CD14-positive monocyte (primary cell): ENCODE measurements at regions not wholly inside any gene's neighbourhood (a gene's known extent, or its start where the extent isn't known, plus 50 kb on each side); places are given as distances from the start of the nearest gene placed in this dataset.

Experiments
- DNase-seq, 3 donors: peaks; one replicate each; pipeline ENCODE4 v3.0.0-alpha.2; 2011 to 2022
- H2AFZ ChIP-seq: 2 replicates; pipeline ENCODE4 v1.6.0; 2012; ENCODE audit warnings: mild to moderate bottlenecking, low read depth, low read length, inconsistent platforms; ENCODE audit not compliant: insufficient read depth, poor library complexity, severe bottlenecking
- H3K27ac ChIP-seq, 2 donors: 1 replicate in 1 of 2; 2 replicates in 1 of 2; pipeline ENCODE4 v1.5.1; 2012 to 2013; ENCODE audit warnings: low read length in 2 of 2, control low read depth in 1 of 2, inconsistent platforms in 1 of 2, low read depth in 1 of 2, mild to moderate bottlenecking in 1 of 2
- H3K27me3 ChIP-seq, 2 donors: one replicate each; pipeline versions ENCODE4 v1.6.0 to v1.6.1; 2011 to 2013; ENCODE audit warnings: low read length in 2 of 2; ENCODE audit not compliant: control insufficient read depth in 2 of 2, insufficient read depth in 2 of 2
- H3K36me3 ChIP-seq, 2 donors: replicated peaks in 1 of 2; 1 replicate in 1 of 2; 2 replicates in 1 of 2; pipeline versions ENCODE4 v1.5.1 to v1.6.1; 2012 to 2013; ENCODE audit warnings: low read length in 2 of 2, control low read depth in 1 of 2, inconsistent platforms in 1 of 2, mild to moderate bottlenecking in 1 of 2; ENCODE audit not compliant: insufficient read depth in 2 of 2, control insufficient read depth in 1 of 2
- H3K4me1 ChIP-seq, 2 donors: 1 replicate in 1 of 2; 2 replicates in 1 of 2; pipeline versions ENCODE4 v1.5.1 to v1.6.1; 2012 to 2013; ENCODE audit warnings: low read length in 2 of 2, control low read depth in 1 of 2, inconsistent platforms in 1 of 2, mild to moderate bottlenecking in 1 of 2, moderate library complexity in 1 of 2; ENCODE audit not compliant: insufficient read depth in 2 of 2, control insufficient read depth in 1 of 2
- H3K4me2 ChIP-seq: replicated peaks from 2 replicates; pipeline ENCODE3; 2012; ENCODE audit warnings: low read length, moderate library complexity, mild to moderate bottlenecking; ENCODE audit not compliant: poor library complexity, severe bottlenecking; ENCODE audit errors: extremely low read depth
- H3K4me3 ChIP-seq, 3 experiments: fragments of 200-600 bp in 1 of 3; sonication (generic) in 1 of 3; replicated peaks in 1 of 3; 1 replicate in 2 of 3; 2 replicates in 1 of 3; pipeline ENCODE4 v1.5.1; 2011 to 2013; ENCODE audit warnings: low read length in 3 of 3, mild to moderate bottlenecking in 3 of 3, control low read depth in 2 of 3, low read depth in 2 of 3, inconsistent platforms in 1 of 3, moderate library complexity in 1 of 3
- H3K79me2 ChIP-seq: 2 replicates; pipeline ENCODE4 v1.6.0; 2012; ENCODE audit warnings: mild to moderate bottlenecking, control low read depth, inconsistent platforms, low read length, moderate library complexity; ENCODE audit not compliant: insufficient read depth
- H3K9ac ChIP-seq: 2 replicates; pipeline ENCODE4 v1.6.0; 2017; ENCODE audit warnings: low read length, mild to moderate bottlenecking; ENCODE audit not compliant: insufficient read depth, poor library complexity, severe bottlenecking
- H3K9me3 ChIP-seq, 2 donors: replicated peaks in 1 of 2; 1 replicate in 1 of 2; 2 replicates in 1 of 2; pipeline versions ENCODE4 v1.5.1 to v1.6.1; 2012 to 2013; ENCODE audit warnings: low read length in 2 of 2, control low read depth in 1 of 2; ENCODE audit not compliant: control insufficient read depth in 1 of 2, insufficient read depth in 1 of 2
- H4K20me1 ChIP-seq: 2 replicates; pipeline ENCODE4 v1.6.0; 2012; ENCODE audit warnings: mild to moderate bottlenecking, low read length, control low read depth, moderate library complexity; ENCODE audit not compliant: insufficient read depth
- H3K27ac Mint-ChIP-seq, 7 donors: one replicate each; pipeline ENCODE4 v1.8.0; 2020; ENCODE audit warnings: mild to moderate bottlenecking in 7 of 7, mixed read lengths in 7 of 7, moderate library complexity in 6 of 7, inconsistent platforms in 2 of 7
- H3K27me3 Mint-ChIP-seq, 3 donors: one replicate each; pipeline ENCODE4 v1.8.0; 2021 to 2022; ENCODE audit warnings: low read depth in 3 of 3, mild to moderate bottlenecking in 3 of 3, mixed read lengths in 3 of 3, moderate library complexity in 3 of 3, inconsistent platforms in 1 of 3
- H3K36me3 Mint-ChIP-seq, 2 donors: one replicate each; pipeline ENCODE4 v1.8.0; 2020; ENCODE audit warnings: mixed read lengths in 2 of 2, inconsistent platforms in 1 of 2, mild to moderate bottlenecking in 1 of 2
- H3K4me1 Mint-ChIP-seq: one replicate; pipeline ENCODE4 v1.8.0; 2020; ENCODE audit warnings: mild to moderate bottlenecking, mixed read lengths
- H3K4me3 Mint-ChIP-seq, 2 donors: one replicate each; pipeline ENCODE4 v1.8.0; 2020; ENCODE audit warnings: mild to moderate bottlenecking in 2 of 2, mixed read lengths in 2 of 2, moderate library complexity in 1 of 2
- H3K9me3 Mint-ChIP-seq, 7 donors: one replicate each; pipeline ENCODE4 v1.8.0; 2020 to 2022; ENCODE audit warnings: mixed read lengths in 7 of 7, mild to moderate bottlenecking in 6 of 7, moderate library complexity in 6 of 7, inconsistent platforms in 2 of 7
- WGBS: methylation state at CpG from one replicate; pipeline ENCODE4 v1.1.5; 2013; ENCODE audit warnings: missing lambda C conversion rate; ENCODE audit not compliant: insufficient coverage; 5-methylcytosine and 5-hydroxymethylcytosine counted together
- intact Hi-C, 2 donors: fragments of 100-400 bp; cut with micrococcal nuclease; formaldehyde crosslinking; loops; one replicate each; pipeline versions ENCODE4 v1.15.0 to v1.15.1; 2023
- TF ChIP-seq, protein P1 (sequence below): fragments of 200-600 bp; IDR thresholded peaks from one replicate; pipeline ENCODE4 v1.8.0; 2022; ENCODE audit warnings: antibody characterized with exemption, mild to moderate bottlenecking

DNA sequence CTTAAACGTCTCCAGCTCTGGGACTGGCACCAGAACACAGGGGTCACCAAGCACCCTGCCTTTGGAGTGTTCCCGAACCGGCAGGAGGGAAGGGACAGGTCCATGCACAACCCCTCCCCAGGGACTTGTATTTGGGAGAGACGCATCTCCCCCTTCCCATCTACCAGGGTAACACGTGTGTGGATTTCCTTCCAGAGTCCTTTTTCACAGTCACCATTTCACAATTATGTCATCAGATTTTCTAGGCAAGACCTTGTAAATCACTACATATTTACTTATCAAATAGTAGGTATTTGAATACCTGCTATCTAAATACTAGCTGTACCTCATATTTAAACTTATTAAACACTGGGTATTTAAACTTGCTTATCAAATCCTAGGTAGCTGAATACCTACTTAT lies 57.4 kb upstream of the AJAP1 start:
- DNase-seq = no peak
- Mint-ChIP-seq H3K4me1 (no peaks in the 10 kb centered on the region), H3K36me3 (no peaks in the 10 kb centered on the region), H3K9me3 (peaks cover 0 to 3% (median 0%) of the 10 kb centered on the region in 7 donors), H3K27ac (no peak overlapping the region), H3K4me3 (no peak overlapping the region), H3K27me3 (peaks cover 2 to 4% (median 4%) of the 10 kb centered on the region in 3 donors)
- no peaks in the 10 kb centered on the region for H3K4me1 ChIP-seq
- TF ChIP-seq, protein P1, sequence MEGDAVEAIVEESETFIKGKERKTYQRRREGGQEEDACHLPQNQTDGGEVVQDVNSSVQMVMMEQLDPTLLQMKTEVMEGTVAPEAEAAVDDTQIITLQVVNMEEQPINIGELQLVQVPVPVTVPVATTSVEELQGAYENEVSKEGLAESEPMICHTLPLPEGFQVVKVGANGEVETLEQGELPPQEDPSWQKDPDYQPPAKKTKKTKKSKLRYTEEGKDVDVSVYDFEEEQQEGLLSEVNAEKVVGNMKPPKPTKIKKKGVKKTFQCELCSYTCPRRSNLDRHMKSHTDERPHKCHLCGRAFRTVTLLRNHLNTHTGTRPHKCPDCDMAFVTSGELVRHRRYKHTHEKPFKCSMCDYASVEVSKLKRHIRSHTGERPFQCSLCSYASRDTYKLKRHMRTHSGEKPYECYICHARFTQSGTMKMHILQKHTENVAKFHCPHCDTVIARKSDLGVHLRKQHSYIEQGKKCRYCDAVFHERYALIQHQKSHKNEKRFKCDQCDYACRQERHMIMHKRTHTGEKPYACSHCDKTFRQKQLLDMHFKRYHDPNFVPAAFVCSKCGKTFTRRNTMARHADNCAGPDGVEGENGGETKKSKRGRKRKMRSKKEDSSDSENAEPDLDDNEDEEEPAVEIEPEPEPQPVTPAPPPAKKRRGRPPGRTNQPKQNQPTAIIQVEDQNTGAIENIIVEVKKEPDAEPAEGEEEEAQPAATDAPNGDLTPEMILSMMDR = no peak
- no peak overlapping the region for H3K9ac ChIP-seq
- 100% methylated on average over 2 of the region's 5 CpGs for WGBS
- H3K4me3 ChIP-seq = no peak overlapping the region
- no peaks in the 10 kb centered on the region for H3K27me3 ChIP-seq
- intact Hi-C loops = no loop called here
- H3K27ac ChIP-seq = no peak overlapping the region
- no peaks in the 10 kb centered on the region for H3K9me3 ChIP-seq
- H2AFZ ChIP-seq = no peak overlapping the region
- no peak overlapping the region for H3K4me2 ChIP-seq
- no peaks in the 10 kb centered on the region for H4K20me1 ChIP-seq
- H3K36me3 ChIP-seq = no peaks in the 10 kb centered on the region
- H3K79me2 ChIP-seq = no peaks in the 10 kb centered on the region

DNA sequence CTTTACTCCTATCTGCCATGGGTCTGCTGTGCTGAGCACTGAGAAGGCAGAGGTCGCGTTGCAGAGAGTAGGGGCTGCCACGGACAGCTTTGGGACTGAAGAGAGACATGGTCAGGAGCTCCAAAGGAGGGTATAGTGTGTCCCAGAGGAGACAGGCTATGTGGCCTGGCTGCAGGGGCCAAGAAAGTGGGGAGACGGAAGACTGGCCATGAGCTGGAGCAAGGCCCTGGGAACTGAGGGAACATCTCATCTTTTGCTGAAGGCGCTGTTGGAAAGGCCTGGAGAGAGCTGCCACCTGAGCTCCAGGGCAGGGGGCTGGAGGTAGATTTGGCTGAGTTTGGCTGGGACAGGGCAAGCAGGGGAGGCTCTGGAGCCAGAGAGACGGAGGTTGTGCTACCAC lies 55.8 kb upstream of the AJAP1 start:
- Histone ChIP-seq H3K27ac (no peak overlapping the region), H3K4me1 (no peaks in the 10 kb centered on the region), H3K4me3 (no peak overlapping the region), H4K20me1 (no peaks in the 10 kb centered on the region), H3K27me3 (no peaks in the 10 kb centered on the region), H3K4me2 (no peak overlapping the region), H3K9ac (no peak overlapping the region), H2AFZ (no peak overlapping the region), H3K9me3 (no peaks in the 10 kb centered on the region), H3K36me3 (no peaks in the 10 kb centered on the region), H3K79me2 (no peaks in the 10 kb centered on the region)
- peaks cover 2 to 4% (median 4%) of the 10 kb centered on the region in 3 donors for H3K27me3 Mint-ChIP-seq
- TF ChIP-seq, protein P1 = no peak
- intact Hi-C loops = no loop called here
- DNase-seq = no peak
- H3K4me1 Mint-ChIP-seq = no peaks in the 10 kb centered on the region
- H3K4me3 Mint-ChIP-seq = no peak overlapping the region
- 76% methylated on average over 5 of the region's 6 CpGs for WGBS
- no peaks in the 10 kb centered on the region for H3K36me3 Mint-ChIP-seq
- H3K9me3 Mint-ChIP-seq = peaks cover 0 to 3% (median 0%) of the 10 kb centered on the region in 7 donors
- H3K27ac Mint-ChIP-seq = no peak overlapping the region
